Pancreas (tissue), 10 donors: ENCODE measurements at regions not wholly inside any gene's neighbourhood (a gene's known extent, or its start where the extent isn't known, plus 50 kb on each side); places are given as distances from the start of the nearest gene placed in this dataset.
A peak's percentile ranks its signal among the peaks of the same experiment; 100 is the strongest.

Source experiments
- ATAC-seq, 4 donors: fragments of 200-7000 bp; cut with Tn5 transposase; one replicate each; pipeline versions ENCODE4 v1.8.0 to v1.9.1; 2020; ENCODE audit warnings: mild to moderate bottlenecking in 4 of 4, moderate library complexity in 4 of 4
- DNase-seq, 6 donors: peaks; one replicate each; pipeline ENCODE4 v3.0.0-alpha.2; 2020
- FAIRE-seq: peaks from 2 replicates; lab custom pipeline; 2012; peaks lifted over from hg19 to GRCh38; lab: Jason Lieb, UNC
- H3K27ac ChIP-seq, 4 donors: fragments of 200-600 bp; sonication (generic); 1 replicate in 3 of 4; 2 replicates in 1 of 4; pipeline versions ENCODE4 v1.5.0 to v1.8.0; 2020
- H3K27me3 ChIP-seq, 4 donors: fragments of 200-600 bp; one replicate each; pipeline ENCODE4 v1.8.0; 2021
- H3K36me3 ChIP-seq, 3 donors: fragments of 200-600 bp; sonication (generic) in 1 of 3; one replicate each; pipeline versions ENCODE4 v1.5.0 to v1.8.0; 2020 to 2021
- H3K4me1 ChIP-seq, 3 donors: fragments of 200-600 bp; one replicate each; pipeline ENCODE4 v1.8.0; 2021
- H3K4me3 ChIP-seq, 4 donors: fragments of 200-600 bp; sonication (generic) in 2 of 4; one replicate each; pipeline versions ENCODE4 v1.5.0 to v1.8.0; 2020 to 2021
- H3K9me3 ChIP-seq, 4 donors: fragments of 200-600 bp; one replicate each; pipeline ENCODE4 v1.8.0; 2021
- WGBS, 2 donors: extraction: QIAGEN DNeasy Blood & Tissue Kit; methylation state at CpG; one replicate each; pipeline ENCODE4 v1.1.7; 2013; 5-methylcytosine and 5-hydroxymethylcytosine counted together
- intact Hi-C, 3 donors: fragments of 100-400 bp; cut with DNase I; formaldehyde crosslinking; loops; one replicate each; pipeline versions ENCODE4 v1.11.1 to v1.14.2; 2022
- TF ChIP-seq, protein P1 (sequence below), 4 donors: fragments of 200-600 bp; sonication (generic) in 3 of 4; IDR thresholded peaks; one replicate each; pipeline versions ENCODE4 v1.5.0 to v1.8.0; 2021; ENCODE audit warnings: antibody characterized with exemption in 4 of 4
- donor health status: healthy with polysubstance abuse.
- donor health status: DM: no; HTN: no; CAD: no; lungs with moderate emphysema.
- donor health status: DM: no; HTN: no; CAD: no.
- donor health status: control.
- donor health status: control.
- donor health status: Bipolar disorder and iron deficiency.
- donor health status: DM: yes; HTN: yes; CAD: no.
- donor health status: DM: no; HTN: no; CAD: no.
- donor health status: DM: no; HTN: no; CAD: no.
- donor health status: DM: yes; HTN: yes; CAD: no.

GRCh38 chr1:228987736-228988506 lies 252.6 kb downstream of the RHOU start:
- Histone ChIP-seq H3K27ac (no peak overlapping the region), H3K4me1 (no peaks in the 10 kb centered on the region), H3K9me3 (no peaks in the 10 kb centered on the region), H3K4me3 (no peak overlapping the region), H3K36me3 (no peaks in the 10 kb centered on the region), H3K27me3 (no peaks in the 10 kb centered on the region)
- 82 to 84% methylated on average over 14 of the region's 14 CpGs for WGBS, 2 donors
- ATAC-seq (no peak), DNase-seq (peak in 1 of 6 donors; percentile 21), FAIRE-seq (no peak)
- intact Hi-C loops = no loop called here
- TF ChIP-seq, protein P1, sequence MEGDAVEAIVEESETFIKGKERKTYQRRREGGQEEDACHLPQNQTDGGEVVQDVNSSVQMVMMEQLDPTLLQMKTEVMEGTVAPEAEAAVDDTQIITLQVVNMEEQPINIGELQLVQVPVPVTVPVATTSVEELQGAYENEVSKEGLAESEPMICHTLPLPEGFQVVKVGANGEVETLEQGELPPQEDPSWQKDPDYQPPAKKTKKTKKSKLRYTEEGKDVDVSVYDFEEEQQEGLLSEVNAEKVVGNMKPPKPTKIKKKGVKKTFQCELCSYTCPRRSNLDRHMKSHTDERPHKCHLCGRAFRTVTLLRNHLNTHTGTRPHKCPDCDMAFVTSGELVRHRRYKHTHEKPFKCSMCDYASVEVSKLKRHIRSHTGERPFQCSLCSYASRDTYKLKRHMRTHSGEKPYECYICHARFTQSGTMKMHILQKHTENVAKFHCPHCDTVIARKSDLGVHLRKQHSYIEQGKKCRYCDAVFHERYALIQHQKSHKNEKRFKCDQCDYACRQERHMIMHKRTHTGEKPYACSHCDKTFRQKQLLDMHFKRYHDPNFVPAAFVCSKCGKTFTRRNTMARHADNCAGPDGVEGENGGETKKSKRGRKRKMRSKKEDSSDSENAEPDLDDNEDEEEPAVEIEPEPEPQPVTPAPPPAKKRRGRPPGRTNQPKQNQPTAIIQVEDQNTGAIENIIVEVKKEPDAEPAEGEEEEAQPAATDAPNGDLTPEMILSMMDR (IDR thresholded peaks at IDR 0.05) = no peak

GRCh38 chr1:228988664-228989063 lies 253.4 kb downstream of the RHOU start:
- H3K36me3 ChIP-seq = no peaks in the 10 kb centered on the region
- no peak overlapping the region for H3K4me3 ChIP-seq
- no peak for FAIRE-seq
- no peaks in the 10 kb centered on the region for H3K27me3 ChIP-seq
- no peaks in the 10 kb centered on the region for H3K4me1 ChIP-seq
- 73 to 79% methylated on average over 6 of the region's 6 CpGs for WGBS, 2 donors
- intact Hi-C loops = no loop called here
- ATAC-seq = no peak
- H3K27ac ChIP-seq = no peak overlapping the region
- H3K9me3 ChIP-seq = no peaks in the 10 kb centered on the region
- TF ChIP-seq, protein P1 (IDR thresholded peaks at IDR 0.05) = no peak
- peak in 1 of 6 donors; percentile 34 for DNase-seq

GRCh38 chr1:228989176-228989575 lies 253.9 kb downstream of the RHOU start:
- H3K27ac ChIP-seq = no peak overlapping the region
- H3K27me3 ChIP-seq = no peaks in the 10 kb centered on the region
- no peak overlapping the region for H3K4me3 ChIP-seq
- no peak for FAIRE-seq
- intact Hi-C loops = no loop called here
- DNase-seq = no peak
- TF ChIP-seq, protein P1 (IDR thresholded peaks at IDR 0.05) = no peak
- H3K4me1 ChIP-seq = no peaks in the 10 kb centered on the region
- 89 to 94% methylated on average over 9 of the region's 9 CpGs for WGBS, 2 donors
- no peaks in the 10 kb centered on the region for H3K9me3 ChIP-seq
- no peaks in the 10 kb centered on the region for H3K36me3 ChIP-seq
- ATAC-seq = no peak

DNA sequence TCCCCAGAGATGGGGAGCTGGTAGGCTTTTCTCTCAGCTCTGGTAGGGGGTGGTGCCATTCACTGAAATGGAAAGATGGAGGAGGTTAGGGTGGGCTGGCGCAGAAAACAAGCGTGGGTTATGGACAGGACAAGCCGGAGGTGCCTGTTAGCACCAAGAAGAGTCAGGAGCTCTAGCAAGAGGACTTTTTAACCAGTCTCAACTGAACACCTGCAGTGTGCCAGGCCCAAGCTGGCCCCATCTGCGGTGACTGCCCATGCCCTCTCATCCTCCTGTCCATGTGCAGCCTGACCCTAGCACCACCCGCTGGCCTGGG lies 254.4 kb downstream of the RHOU start:
- H3K27ac ChIP-seq = no peak overlapping the region
- ATAC-seq = no peak
- intact Hi-C loops = no loop called here
- TF ChIP-seq, protein P1 (IDR thresholded peaks at IDR 0.05) = no peak
- H3K4me3 ChIP-seq = no peak overlapping the region
- 93 to 96% methylated on average over 5 of the region's 5 CpGs for WGBS, 2 donors
- no peak for DNase-seq
- H3K9me3 ChIP-seq = no peaks in the 10 kb centered on the region
- no peaks in the 10 kb centered on the region for H3K4me1 ChIP-seq
- H3K36me3 ChIP-seq = no peaks in the 10 kb centered on the region
- FAIRE-seq = no peak
- H3K27me3 ChIP-seq = no peaks in the 10 kb centered on the region
